NCI-H510A (cell line): ENCODE measurements at regions not wholly inside any gene's neighbourhood (a gene's known extent, or its start where the extent isn't known, plus 50 kb on each side); places are given as distances from the start of the nearest gene placed in this dataset.

ENCODE experiments used
- DNase-seq: peaks from one replicate; lab custom pipeline; 2025; lab: John Stamatoyannopoulos, UW

- DNase-seq = no peak
These were observed 200.3 kb upstream of the FOXD3 start for GRCh38 chr1:63122079-63122478.

DNA sequence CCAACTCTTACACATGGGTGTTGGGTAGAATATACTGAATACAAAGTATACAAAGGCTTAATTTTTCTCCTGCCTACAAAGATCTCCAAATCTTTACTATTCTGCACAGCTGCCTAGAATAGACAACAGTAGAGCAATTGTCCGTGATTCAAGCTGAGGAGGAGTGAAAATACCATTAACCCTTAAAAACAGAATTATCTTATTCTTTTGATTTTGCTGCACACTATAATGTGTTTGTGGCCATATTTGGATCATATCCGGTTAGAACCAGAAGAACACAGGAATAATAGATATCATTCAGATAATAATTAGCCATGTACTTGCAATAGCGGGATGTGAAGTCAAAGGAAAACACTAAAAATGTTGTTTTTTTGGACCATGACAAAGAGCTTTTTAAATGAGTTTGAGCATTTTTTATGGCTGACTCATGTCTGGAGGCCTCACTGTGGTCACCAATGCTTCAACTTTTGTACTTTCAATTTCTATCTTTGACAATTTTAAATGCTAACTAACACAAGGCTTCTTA lies 197.6 kb upstream of the FOXD3 start:
- no peak for DNase-seq

DNA sequence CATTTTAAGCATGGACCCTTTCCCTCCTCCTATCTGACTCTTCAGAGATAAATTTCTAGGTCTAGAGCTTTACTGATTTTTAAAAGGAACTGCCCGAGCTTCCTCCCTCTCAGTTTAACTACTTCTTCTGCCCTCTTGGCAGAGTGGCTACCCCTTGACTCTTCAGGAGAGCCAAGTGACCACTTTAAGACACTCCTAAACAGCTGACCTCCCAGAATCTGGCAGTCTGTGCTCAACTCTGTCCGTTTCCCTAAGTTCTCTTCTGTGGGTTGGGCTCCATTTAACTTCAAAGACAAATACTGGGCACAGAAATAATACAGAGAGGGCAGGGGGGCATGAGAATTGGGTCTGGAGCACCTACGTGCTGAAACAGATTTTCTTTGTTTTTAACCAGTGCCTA lies 196.3 kb upstream of the FOXD3 start:
- no peak for DNase-seq

DNA sequence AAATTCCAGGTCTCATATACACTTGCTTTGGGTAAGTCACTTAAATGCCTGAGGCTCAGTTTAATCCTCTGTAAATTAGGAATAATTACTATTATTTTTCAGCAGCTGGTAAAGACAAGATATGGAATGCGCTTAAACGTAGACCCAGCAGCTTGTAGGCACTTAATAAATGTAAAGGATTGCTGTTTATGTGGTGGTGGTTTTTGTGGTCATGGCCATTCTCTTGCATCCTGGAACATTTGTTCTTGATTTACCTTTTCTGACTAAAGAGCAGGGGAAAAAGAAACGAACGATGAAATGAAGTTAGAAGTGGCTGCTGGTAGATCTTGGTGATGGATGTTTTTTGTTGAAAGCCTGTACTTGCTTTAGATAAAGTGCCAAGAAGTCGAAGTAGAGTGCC lies 195.0 kb upstream of the FOXD3 start:
- DNase-seq = no peak

DNA sequence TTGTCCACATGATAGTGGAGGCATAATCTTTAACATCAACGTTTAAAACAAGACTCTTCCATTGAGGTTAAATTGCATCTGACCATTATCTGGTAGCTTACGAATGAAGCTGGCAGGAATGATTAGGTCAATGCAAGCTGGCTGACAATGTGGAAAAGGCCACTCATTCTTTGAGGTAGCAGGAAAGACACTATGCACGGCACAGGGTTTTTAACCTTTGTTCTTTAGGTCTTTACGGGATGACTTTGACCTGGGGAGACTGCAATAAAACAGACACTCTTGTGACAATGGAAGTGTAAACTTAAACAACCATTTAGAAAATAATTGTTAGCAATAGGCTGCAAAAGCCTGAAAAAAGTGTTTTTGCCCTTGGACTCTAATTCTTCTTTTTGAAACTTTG lies 193.8 kb upstream of the FOXD3 start:
- DNase-seq = no peak

DNA sequence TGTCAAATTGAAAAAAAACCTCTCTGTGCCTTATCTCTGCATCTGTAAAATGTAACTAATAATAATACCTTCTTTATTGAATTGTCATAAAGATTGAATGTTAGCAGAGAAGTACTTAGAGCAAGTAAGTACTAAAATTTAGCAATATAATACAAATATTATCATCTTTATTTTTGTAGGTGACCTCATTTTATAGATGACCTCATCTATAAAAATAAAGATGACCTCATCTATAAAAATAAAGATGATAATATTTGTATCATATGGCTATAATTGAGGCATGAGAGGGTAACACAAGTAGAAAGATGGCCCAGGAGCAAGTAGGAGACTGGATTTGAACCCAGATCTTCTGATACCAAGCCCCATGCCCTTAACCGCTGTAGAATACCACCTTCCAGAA lies 193.2 kb upstream of the FOXD3 start:
- DNase-seq = no peak

DNA sequence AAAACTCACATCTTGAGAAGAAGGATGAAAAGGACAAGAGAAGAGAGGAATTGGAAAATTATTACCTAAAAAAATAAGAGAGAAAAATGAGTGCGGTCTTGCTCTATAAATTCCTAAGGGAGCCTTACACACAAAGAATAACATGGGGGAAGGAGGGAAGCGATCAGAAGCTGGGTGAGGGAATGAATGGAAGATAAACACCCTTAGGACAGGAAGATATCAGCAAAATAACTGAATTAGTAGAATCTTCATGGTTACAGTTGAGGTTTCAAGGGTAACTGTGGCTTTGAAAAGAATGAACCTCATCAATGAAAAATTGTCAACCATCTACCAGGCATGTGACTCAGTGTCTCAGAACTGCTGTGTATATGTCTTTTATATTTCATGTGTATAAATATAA lies 192.5 kb upstream of the FOXD3 start:
- DNase-seq = no peak

GRCh38 chr1:63134501-63135173 lies 187.7 kb upstream of the FOXD3 start:
- DNase-seq = no peak

DNA sequence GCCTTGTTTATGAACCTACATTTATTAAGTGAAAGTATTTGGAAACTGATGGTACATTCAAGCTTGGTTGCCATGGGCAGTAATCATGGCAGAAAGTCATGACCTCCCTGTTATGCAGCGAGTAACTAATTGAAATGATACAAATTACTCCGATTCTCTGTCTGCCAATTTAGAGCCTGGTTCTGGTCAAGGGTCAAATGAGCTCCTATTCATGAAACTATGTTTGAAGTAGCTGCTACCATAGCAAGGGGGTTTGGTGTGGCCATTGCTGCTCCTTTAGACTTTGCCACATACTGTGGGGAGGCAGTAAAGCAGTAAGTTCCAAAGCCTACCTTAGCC lies 187.2 kb upstream of the FOXD3 start:
- DNase-seq = no peak

DNA sequence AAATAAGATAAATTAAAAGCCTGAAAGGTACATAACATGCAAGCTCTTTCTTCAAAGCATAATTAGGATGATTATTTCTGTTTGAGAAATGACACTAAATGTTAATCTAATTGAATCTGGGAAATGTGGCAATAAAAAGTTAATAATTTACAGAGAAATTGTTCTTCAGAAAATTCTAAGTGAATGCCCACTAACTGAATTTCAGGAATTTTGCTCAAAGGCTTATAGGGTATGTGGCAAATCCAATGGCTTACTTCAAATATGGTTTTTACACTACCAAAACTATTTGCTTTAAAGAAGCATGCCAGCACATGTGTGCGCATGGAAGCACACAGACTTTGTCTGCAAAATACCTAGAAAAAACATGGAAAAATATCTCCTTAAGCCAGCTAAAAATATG lies 186.6 kb upstream of the FOXD3 start:
- no peak for DNase-seq

GRCh38 chr1:63142001-63142400 lies 180.4 kb upstream of the FOXD3 start:
- DNase-seq = no peak

DNA sequence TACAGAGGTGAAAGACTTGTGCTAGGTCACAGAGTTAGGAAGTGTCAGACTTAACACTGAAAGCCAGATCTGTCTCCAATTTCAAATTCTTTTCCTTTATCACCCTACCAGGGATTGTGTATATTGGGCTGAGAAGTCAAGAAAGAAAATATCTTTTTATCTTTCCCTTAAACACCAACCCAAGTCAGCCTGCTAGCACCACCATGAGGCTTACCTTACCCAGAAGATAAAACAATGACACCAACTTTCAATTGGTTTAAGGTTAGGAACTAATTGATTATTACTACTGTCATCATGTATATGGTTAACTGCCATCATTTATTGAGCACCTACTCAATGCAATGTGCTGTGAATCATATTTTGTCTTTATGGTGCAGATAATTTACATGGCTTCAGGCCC lies 178.9 kb upstream of the FOXD3 start:
- DNase-seq = no peak

- no peak for DNase-seq
These were observed 174.6 kb upstream of the FOXD3 start for GRCh38 chr1:63147783-63148182.

GRCh38 chr1:63148825-63149645 lies 173.3 kb upstream of the FOXD3 start:
- DNase-seq = no peak

DNA sequence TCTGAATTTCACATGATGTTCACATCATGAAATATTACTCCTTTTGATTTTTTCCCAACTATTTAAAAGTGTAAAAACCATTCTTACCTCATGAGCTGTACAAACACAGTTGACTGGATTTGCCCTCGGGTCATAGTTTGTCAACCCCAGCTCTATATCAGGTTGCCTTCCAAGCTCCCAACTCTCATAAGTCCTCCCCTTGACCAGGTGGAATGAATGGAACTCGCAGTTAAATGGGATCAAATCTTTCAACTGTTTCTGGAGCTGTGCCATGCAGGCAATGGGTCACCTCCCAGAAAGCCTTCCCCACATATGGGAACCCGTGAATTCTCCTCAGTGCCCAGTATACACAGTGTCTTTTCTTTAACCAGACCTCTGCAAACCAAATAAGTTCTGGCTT lies 169.8 kb upstream of the FOXD3 start:
- DNase-seq = no peak

GRCh38 chr1:63155437-63155836 lies 166.9 kb upstream of the FOXD3 start:
- no peak for DNase-seq

DNA sequence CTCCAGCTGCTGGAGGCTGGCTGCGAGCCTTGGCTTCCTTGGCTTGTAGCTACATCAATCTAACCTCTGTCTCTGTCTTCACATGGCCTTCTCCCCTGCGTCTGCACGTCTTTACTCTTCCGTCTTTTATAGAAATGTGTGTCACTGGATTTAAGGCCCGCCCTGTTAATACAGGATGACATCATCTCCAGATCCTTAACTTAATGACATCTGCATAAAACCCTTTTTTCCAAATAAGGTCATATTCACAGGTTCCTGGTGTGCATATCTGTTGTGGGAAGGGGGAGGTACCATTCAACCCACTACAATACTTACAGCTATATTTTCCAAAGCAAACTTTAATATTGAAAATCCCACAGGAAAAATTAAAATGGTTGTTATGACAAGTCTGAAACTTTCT lies 165.3 kb upstream of the FOXD3 start:
- no peak for DNase-seq

GRCh38 chr1:63169057-63169456 lies 153.3 kb upstream of the FOXD3 start:
- no peak for DNase-seq

GRCh38 chr1:63173161-63173560 lies 149.2 kb upstream of the FOXD3 start:
- DNase-seq = no peak

DNA sequence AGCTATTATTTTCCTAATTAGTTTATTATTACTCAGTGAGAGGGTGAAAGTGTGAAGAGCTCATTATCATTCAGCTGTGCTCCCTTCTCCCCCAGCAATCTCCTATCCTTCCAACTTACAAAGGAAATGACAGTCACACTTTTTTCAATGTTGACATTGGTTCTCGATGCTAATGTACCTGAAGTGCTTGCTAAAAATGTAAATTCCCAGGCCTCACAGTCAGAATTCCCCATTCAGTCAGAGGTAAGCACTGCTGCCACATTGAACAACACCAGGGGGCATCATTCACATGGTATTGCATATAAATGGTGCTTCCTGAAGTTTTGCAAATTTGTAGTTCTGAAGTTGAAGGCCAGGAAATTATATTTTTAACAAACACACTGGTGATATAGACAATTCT lies 132.7 kb upstream of the FOXD3 start:
- DNase-seq = no peak

- DNase-seq = no peak
These were observed 132.2 kb upstream of the FOXD3 start for GRCh38 chr1:63190171-63190570.

- DNase-seq = no peak
These were observed 123.4 kb upstream of the FOXD3 start for GRCh38 chr1:63198871-63199394.

DNA sequence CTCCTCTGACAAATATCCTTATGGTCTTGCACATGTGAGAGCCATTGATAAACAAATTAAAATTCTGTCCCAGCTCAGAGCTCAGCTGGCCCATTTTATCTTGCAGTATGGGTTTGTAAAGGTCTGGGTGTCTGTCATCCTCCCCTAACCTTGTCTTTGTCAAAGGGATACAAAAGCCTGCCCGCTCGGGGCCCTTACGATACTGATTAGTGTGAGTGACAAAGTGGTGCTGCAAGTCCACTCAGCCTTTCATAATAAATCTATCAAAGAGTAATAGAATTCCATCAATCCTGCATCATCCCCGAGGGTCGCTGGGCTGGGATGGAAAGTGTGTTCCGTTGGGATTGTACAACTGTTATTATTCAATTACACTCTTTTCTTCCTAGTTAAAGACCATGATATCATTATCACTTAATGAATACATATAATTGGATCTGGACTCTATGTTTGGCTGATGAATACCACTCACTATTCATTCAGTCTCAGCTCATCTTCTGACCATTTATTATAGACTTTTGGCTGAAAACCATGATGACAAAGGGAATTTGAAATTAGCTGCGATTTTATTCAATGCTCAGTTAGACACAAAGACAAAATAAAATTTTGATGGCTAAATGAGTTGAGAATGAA lies 122.5 kb upstream of the FOXD3 start:
- DNase-seq = no peak
